ENCODE measurements at regions not wholly inside any gene's neighbourhood (a gene's known extent, or its start where the extent isn't known, plus 50 kb on each side); places are given as distances from the start of the nearest gene placed in this dataset.

DNA sequence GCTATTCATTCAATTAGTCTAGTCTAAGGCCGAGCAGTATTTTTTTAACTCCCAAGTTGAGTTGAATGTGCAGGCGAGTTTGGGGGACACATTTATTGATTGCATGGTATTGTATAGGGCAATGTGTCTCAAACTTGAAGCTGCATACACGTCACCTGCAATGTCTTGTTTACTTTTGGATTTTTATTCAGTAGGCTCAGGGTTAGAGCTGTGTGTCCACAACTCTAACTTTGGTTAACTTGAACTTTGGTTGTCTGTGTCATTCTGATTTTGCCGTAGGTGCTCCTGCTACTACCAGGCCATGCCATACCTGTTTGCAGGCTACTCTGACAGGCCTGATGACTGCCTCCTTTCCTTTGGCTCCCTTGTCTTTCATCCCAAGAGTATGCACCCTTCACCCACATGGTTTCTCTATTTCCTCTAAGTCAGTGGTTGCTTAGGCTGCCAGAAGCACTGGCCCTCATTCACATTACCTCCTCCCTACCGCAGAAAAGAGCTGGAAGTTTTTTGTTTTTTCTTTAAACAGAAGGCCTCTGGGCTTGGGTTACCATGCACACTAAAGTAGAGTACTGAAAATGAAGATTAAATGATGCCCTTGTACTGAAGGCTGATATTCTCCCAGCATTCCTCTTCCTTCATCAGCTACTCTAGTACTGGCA is 219.4 kb upstream of the SPOPL start:
- TF ChIP-seq POLR2A (IDR thresholded peaks at IDR 0.05), result no peak
- TF ChIP-seq, protein P1, sequence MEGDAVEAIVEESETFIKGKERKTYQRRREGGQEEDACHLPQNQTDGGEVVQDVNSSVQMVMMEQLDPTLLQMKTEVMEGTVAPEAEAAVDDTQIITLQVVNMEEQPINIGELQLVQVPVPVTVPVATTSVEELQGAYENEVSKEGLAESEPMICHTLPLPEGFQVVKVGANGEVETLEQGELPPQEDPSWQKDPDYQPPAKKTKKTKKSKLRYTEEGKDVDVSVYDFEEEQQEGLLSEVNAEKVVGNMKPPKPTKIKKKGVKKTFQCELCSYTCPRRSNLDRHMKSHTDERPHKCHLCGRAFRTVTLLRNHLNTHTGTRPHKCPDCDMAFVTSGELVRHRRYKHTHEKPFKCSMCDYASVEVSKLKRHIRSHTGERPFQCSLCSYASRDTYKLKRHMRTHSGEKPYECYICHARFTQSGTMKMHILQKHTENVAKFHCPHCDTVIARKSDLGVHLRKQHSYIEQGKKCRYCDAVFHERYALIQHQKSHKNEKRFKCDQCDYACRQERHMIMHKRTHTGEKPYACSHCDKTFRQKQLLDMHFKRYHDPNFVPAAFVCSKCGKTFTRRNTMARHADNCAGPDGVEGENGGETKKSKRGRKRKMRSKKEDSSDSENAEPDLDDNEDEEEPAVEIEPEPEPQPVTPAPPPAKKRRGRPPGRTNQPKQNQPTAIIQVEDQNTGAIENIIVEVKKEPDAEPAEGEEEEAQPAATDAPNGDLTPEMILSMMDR (IDR thresholded peaks at IDR 0.05), result peak in 1 of 3 donors; percentile 29

All from lower leg skin (tissue), 3 donors.